Liver (tissue), 3 donors: ENCODE measurements at regions not wholly inside any gene's neighbourhood (a gene's known extent, or its start where the extent isn't known, plus 50 kb on each side); places are given as distances from the start of the nearest gene placed in this dataset.

Experiments used
- ATF3 ChIP-seq: IDR thresholded peaks from 2 replicates; pipeline ENCODE4 v1.6.1; 2016; ENCODE audit warnings: antibody characterized with exemption
- CTCF ChIP-seq: fragments of 150-350 bp; IDR thresholded peaks from 2 replicates; pipeline ENCODE4 v1.5.1; 2017; ENCODE audit warnings: improper control_type of control experiment, low read depth, low read length; ENCODE audit not compliant: missing input control
- EGR1 ChIP-seq, 2 donors: IDR thresholded peaks; 2 replicates each; pipeline ENCODE4 v1.6.1; 2016 to 2018; ENCODE audit warnings: antibody characterized with exemption in 2 of 2, low read depth in 2 of 2
- FOXA2 ChIP-seq: IDR thresholded peaks from 2 replicates; pipeline ENCODE4 v1.6.1; 2016; ENCODE audit warnings: antibody characterized with exemption
- GABPA ChIP-seq, 2 donors: IDR thresholded peaks in 1 of 2; conservative IDR thresholded peaks in 1 of 2; 2 replicates each; pipeline ENCODE4 v1.6.1; 2016; ENCODE audit warnings: antibody characterized with exemption in 2 of 2, mild to moderate bottlenecking in 1 of 2, moderate library complexity in 1 of 2
- MAX ChIP-seq: IDR thresholded peaks from 2 replicates; pipeline ENCODE4 v1.6.1; 2016; ENCODE audit warnings: antibody characterized with exemption
- RAD21 ChIP-seq, 2 donors: IDR thresholded peaks; 2 replicates each; pipeline ENCODE4 v1.6.1; 2016; ENCODE audit warnings: antibody characterized with exemption in 2 of 2, mild to moderate bottlenecking in 2 of 2
- REST ChIP-seq: IDR thresholded peaks from 2 replicates; pipeline ENCODE4 v1.6.1; 2016; ENCODE audit warnings: antibody characterized with exemption, mild to moderate bottlenecking
- SP1 ChIP-seq: IDR thresholded peaks from 2 replicates; pipeline ENCODE4 v1.6.1; 2018; ENCODE audit warnings: antibody characterized with exemption, mild to moderate bottlenecking
- TAF1 ChIP-seq: conservative IDR thresholded peaks from 2 replicates; pipeline ENCODE4 v1.6.1; 2016; ENCODE audit warnings: antibody characterized with exemption, mild to moderate bottlenecking
- YY1 ChIP-seq: IDR thresholded peaks from 2 replicates; pipeline ENCODE4 v1.6.1; 2016; ENCODE audit warnings: antibody characterized with exemption, mild to moderate bottlenecking
- donor health status: healthy.
- donor health status: healthy.

- TF ChIP-seq TAF1 (no peak), CTCF (no peak), ATF3 (no peak), REST (no peak), EGR1 (IDR thresholded peaks at IDR 0.05; ENCODE audit: low read depth in 2 of 2) (no peak), YY1 (no peak), MAX (no peak), RAD21 (IDR thresholded peaks at IDR 0.05) (no peak), GABPA (IDR thresholded peaks at IDR 0.05 in 1 of 2, conservative IDR thresholded peaks at IDR 0.05 in 1 of 2) (no peak), SP1 (no peak), FOXA2 (no peak)
Measured at GRCh38 chr21:27550287-27550686, 583.4 kb upstream of the ADAMTS5 start.
